Transverse colon (tissue), 4 donors: ENCODE measurements at regions not wholly inside any gene's neighbourhood (a gene's known extent, or its start where the extent isn't known, plus 50 kb on each side); places are given as distances from the start of the nearest gene placed in this dataset.

Experiments
- EP300 ChIP-seq: sonication (generic); formaldehyde crosslinking; IDR thresholded peaks from one replicate; pipeline ENCODE4 v1.6.1; 2017; ENCODE audit warnings: antibody characterized with exemption, low read depth
- POLR2A ChIP-seq: fragments of 450-650 bp; IDR thresholded peaks from one replicate; pipeline ENCODE4 v1.6.1; 2016; ENCODE audit warnings: antibody characterized with exemption, mild to moderate bottlenecking, moderate library complexity
- POLR2AphosphoS5 ChIP-seq, 3 donors: sonication (generic); formaldehyde crosslinking; IDR thresholded peaks; one replicate each; pipeline ENCODE4 v1.6.1; 2016; ENCODE audit warnings: antibody characterized with exemption in 3 of 3
- TF ChIP-seq, protein P1 (sequence below), 5 experiments: fragments of 200-600 bp in 3 of 5; fragments of 450-650 bp in 2 of 5; sonication (generic) in 3 of 5; IDR thresholded peaks; 1 replicate in 2 of 5; 2 replicates in 3 of 5; pipeline ENCODE4 v1.5.1; 2016 to 2017; ENCODE audit warnings: antibody characterized with exemption in 5 of 5, inconsistent platforms in 3 of 5, mild to moderate bottlenecking in 2 of 5, moderate library complexity in 1 of 5

DNA sequence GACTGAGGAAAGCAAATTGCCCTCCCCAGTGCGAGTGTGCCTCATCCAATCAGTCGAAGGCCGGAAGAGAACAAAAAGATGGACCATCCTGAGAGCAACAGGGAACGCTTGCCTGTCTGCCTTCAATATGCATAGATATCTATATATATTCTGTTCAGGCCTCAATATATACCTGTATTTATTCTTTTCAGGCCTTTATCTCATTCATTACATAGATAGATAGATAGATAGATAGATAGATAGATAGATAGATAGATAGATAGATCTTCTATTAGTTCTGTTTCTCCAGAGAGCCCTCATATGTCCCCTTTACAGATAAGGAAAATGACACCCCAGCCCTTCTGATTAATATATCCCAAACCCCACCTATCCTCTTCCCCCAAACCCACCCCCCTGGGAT, 55.1 kb upstream of the LMO2 start:
- TF ChIP-seq POLR2A (no peak), POLR2AphosphoS5 (IDR thresholded peaks at IDR 0.05) (no peak), EP300 (no peak)
- TF ChIP-seq, protein P1, sequence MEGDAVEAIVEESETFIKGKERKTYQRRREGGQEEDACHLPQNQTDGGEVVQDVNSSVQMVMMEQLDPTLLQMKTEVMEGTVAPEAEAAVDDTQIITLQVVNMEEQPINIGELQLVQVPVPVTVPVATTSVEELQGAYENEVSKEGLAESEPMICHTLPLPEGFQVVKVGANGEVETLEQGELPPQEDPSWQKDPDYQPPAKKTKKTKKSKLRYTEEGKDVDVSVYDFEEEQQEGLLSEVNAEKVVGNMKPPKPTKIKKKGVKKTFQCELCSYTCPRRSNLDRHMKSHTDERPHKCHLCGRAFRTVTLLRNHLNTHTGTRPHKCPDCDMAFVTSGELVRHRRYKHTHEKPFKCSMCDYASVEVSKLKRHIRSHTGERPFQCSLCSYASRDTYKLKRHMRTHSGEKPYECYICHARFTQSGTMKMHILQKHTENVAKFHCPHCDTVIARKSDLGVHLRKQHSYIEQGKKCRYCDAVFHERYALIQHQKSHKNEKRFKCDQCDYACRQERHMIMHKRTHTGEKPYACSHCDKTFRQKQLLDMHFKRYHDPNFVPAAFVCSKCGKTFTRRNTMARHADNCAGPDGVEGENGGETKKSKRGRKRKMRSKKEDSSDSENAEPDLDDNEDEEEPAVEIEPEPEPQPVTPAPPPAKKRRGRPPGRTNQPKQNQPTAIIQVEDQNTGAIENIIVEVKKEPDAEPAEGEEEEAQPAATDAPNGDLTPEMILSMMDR (IDR thresholded peaks at IDR 0.05), result no peak
